ENCODE measurements at regions not wholly inside any gene's neighbourhood (a gene's known extent, or its start where the extent isn't known, plus 50 kb on each side); places are given as distances from the start of the nearest gene placed in this dataset.

DNA sequence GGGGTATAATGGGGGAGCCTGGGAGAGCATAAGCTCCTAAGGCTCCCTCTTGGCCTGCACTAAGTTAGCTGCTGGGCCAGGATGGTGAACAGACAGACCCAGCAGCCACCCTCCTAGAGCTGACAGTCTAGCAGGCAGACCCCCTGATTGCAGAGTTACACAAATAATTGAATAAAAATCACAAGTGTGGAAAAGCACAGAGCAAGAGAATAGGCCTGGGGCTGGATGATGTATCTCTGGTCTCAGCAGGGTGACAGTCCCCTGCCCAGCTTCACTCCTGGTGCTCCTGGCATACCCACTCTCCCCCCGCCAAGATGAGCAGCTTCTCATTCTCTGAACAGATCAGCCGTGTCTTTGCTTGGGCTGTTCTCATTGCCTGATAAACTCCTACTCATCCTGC is 86.1 kb upstream of the STX18 start:
- no peak for DNase-seq (ENCODE audit: insufficient read length, low spot score)
- no peak for FAIRE-seq
- TF ChIP-seq, protein P1, sequence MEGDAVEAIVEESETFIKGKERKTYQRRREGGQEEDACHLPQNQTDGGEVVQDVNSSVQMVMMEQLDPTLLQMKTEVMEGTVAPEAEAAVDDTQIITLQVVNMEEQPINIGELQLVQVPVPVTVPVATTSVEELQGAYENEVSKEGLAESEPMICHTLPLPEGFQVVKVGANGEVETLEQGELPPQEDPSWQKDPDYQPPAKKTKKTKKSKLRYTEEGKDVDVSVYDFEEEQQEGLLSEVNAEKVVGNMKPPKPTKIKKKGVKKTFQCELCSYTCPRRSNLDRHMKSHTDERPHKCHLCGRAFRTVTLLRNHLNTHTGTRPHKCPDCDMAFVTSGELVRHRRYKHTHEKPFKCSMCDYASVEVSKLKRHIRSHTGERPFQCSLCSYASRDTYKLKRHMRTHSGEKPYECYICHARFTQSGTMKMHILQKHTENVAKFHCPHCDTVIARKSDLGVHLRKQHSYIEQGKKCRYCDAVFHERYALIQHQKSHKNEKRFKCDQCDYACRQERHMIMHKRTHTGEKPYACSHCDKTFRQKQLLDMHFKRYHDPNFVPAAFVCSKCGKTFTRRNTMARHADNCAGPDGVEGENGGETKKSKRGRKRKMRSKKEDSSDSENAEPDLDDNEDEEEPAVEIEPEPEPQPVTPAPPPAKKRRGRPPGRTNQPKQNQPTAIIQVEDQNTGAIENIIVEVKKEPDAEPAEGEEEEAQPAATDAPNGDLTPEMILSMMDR (IDR thresholded peaks at IDR 0.05; ENCODE audit: insufficient read depth, missing control alignments) = no peak

DNA sequence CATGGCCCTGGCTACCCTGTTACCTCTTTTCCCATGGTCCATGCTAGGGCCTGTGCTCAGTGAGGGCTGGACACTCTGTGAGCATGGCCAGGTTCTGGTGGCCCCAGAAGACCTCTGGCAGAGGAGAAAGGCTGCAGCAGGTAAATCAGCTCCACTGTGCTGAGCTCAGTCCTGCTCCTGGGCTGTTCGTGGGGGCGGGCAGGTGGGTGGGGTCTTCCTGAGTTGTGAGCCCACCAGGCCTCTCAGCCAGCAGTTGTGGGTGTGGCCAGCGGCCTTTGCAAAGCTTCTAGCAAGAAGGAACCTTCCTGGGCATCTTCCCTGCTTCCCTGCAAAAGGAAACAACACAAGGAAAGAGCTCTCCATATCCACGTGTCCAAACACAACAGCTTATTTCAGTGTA is 85.3 kb upstream of the STX18 start:
- DNase-seq (ENCODE audit: insufficient read length, low spot score) (no peak), FAIRE-seq (no peak)
- TF ChIP-seq, protein P1 (IDR thresholded peaks at IDR 0.05; ENCODE audit: insufficient read depth, missing control alignments) = no peak

DNA sequence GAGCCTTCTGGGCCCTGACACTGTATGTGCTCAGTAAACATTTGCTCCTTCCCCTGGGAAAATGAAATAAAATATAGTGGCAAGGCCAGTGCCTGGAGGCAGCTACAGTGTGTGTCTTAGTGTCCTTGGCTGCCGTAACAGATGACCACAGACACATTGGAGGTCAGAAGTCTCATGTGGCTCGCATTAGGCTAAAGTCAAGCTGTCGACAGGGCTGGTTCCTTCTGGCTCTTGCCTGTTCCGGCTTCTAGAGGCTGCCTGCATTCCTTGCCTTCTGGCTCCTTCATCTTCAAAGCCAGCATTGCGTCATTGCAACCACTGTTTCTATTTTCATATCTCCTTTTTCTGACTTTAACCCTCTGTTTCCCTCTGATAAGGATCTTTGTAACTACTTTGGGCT is 83.6 kb upstream of the STX18 start:
- TF ChIP-seq, protein P1 (IDR thresholded peaks at IDR 0.05; ENCODE audit: insufficient read depth, missing control alignments) = no peak
- DNase-seq (ENCODE audit: insufficient read length, low spot score) (no peak), FAIRE-seq (no peak)

DNA sequence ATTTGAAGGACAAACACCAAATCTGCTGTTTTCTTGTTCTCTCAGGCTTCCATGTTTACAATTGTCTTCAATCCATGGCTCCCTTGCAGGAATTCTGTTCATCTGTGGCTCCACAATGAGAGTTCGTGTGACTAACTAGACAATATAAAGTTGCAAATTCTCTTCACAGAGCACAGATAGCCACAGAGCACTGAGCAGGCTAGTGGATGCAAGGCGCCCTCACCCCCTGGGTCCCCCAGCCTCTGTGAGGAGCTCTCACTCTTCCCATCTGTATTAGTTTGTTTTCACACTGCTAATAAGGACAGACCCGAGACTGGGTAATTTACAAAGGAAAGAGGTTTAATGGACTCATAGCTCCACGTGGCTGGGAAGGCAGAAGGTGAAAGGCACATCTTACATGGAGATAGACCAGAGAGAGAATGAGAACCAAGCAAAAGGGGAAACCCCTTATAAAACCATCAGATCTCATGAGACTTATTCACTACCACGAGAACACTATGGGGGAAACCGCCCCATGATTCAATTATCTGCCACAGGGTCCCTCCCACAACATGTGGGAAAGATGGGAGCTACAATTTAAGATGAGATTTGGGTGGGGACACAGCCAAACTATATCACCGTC is 82.5 kb upstream of the STX18 start:
- TF ChIP-seq, protein P1 (IDR thresholded peaks at IDR 0.05; ENCODE audit: insufficient read depth, missing control alignments) = no peak
- DNase-seq (ENCODE audit: insufficient read length, low spot score) = no peak
- no peak for FAIRE-seq

DNA sequence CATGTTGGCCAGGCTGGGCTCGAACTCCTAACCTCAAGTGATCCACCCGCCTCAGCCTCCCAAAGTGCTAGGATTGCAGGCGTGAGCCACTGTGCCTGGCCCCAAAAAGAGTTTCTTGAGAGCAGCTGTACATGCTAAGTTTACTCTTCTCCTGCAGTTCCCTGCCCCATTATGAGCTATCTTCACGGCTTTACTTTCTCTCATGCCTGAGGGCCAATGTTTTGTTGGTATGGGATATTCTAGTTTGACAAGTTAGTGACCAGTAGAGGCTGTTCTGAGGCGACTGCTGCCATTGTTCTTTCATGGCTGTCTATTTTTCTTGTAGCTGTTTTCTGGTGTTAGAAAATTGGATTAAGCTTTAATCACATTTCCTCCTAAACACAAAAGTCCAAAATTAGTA is 78.0 kb upstream of the STX18 start:
- TF ChIP-seq, protein P1 (IDR thresholded peaks at IDR 0.05; ENCODE audit: insufficient read depth, missing control alignments) = no peak
- no peak for DNase-seq (ENCODE audit: insufficient read length, low spot score)
- FAIRE-seq = no peak

DNA sequence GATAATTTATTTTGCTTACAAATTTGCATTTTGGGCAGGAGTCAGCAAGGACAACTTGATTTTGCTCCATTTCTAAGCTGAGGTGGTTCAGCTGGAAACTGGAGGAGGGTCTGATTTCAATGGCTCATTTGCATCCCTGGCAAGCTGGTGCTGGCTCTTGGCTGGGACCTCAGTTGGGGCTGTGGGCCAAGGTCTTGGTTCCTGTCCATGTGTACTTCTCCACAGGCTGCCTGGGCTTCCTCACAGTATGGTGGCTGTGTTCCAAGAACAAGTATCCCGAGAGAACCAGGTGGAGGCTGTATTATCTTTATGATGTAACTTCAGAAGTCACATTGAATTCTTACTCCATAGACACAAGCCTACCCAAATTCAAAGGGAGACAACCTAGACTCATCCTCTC is 77.0 kb upstream of the STX18 start:
- FAIRE-seq (no peak), DNase-seq (ENCODE audit: insufficient read length, low spot score) (no peak)
- TF ChIP-seq, protein P1 (IDR thresholded peaks at IDR 0.05; ENCODE audit: insufficient read depth, missing control alignments) = no peak

DNA sequence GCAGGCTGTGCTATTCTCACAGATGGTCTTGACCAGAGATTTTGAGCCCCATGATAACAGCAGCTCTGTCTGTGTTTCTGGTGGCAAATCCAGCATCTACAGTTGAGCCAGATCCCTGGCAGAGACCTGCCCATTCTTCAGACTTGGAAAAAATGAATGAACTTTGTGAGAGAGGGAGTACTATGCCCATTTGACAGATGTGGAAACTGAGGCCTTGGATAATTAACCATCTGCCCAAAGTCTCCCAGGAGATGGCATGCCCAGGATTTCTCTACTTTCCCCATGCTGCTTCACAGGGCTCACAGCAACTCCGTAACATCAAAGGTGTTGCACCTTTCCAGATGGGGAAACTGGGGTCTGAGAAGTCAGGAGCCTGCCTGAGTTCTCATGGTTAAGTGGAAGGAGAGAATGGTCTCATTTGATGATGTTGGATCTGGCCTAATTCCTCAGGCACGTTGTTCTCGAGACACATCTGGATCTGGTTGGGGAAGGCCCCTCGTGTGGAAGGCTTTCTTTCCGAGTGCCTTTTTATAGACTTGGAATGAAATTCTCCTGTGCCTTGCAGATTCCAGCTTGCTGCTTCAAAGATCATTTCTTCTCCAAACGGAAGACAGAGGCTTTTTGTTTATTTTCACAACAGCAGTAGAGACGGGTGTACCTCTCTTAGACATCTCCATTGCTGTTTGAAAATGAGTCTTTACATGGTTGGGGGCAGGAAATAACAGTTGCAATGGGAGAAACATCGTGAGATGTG is 73.3 kb upstream of the STX18 start:
- TF ChIP-seq, protein P1 (IDR thresholded peaks at IDR 0.05; ENCODE audit: insufficient read depth, missing control alignments) = no peak
- no peak for DNase-seq (ENCODE audit: insufficient read length, low spot score)
- FAIRE-seq = no peak
